ENCODE measurements at regions not wholly inside any gene's neighbourhood (a gene's known extent, or its start where the extent isn't known, plus 50 kb on each side); places are given as distances from the start of the nearest gene placed in this dataset.

- DNase-seq (ENCODE audit: low spot score), result no peak
- TF ChIP-seq CTCF (IDR thresholded peaks at IDR 0.05), result no peak
- no peak overlapping the region for H3K4me3 ChIP-seq
- no peak overlapping the region for H3K27ac ChIP-seq
These were observed 288.3 kb upstream of the ANO3 start for GRCh38 chr11:26043665-26044064.

DNA sequence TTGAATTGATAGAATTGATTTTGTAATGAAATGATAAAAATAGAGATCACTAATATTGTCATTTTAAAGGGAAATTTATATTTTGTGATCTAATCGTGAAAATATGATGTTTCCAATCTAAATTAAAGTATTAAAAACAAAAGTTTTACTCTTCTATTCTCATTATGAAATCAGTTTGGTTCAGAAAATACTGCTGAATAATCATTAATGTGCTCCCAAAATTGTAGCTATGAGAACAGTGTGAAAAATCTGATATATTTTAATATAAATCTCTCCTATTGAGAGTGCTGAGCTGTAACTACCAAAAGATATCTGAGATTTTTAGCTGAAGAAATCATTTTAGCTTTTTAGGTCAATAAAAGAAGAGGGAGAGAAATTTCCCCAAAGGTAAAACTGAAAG is 287.5 kb upstream of the ANO3 start:
- TF ChIP-seq CTCF (IDR thresholded peaks at IDR 0.05), result no peak
- H3K27ac ChIP-seq, result no peak overlapping the region
- H3K4me3 ChIP-seq, result no peak overlapping the region
- no peak for DNase-seq (ENCODE audit: low spot score)

GRCh38 chr11:26045082-26045481 is 286.8 kb upstream of the ANO3 start:
- no peak overlapping the region for H3K27ac ChIP-seq
- TF ChIP-seq CTCF (IDR thresholded peaks at IDR 0.05), result no peak
- no peak overlapping the region for H3K4me3 ChIP-seq
- DNase-seq (ENCODE audit: low spot score), result no peak

DNA sequence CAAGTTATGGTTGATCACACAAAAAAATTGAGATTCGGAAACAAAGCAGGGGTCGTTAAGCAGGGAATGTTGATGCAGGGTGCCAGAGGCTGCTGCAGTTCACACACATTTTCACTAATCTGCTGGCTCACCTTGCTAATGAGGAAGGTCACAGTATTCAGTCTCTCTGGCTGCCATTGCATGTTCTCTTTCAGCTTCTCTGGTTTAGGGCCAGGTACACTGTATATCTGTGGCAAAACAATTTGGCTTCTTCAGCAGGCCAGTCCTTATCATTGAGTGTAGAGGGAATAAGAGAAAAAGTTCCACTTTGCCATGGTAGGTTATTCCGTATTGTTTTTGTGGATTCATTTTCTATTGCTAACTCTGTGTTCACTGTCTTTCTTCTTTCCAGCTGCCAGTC is 283.7 kb upstream of the ANO3 start:
- no peak overlapping the region for H3K4me3 ChIP-seq
- TF ChIP-seq CTCF (IDR thresholded peaks at IDR 0.05), result no peak
- H3K27ac ChIP-seq, result no peak overlapping the region
- DNase-seq (ENCODE audit: low spot score), result no peak

GRCh38 chr11:26053966-26054365 is 278.0 kb upstream of the ANO3 start:
- no peak for TF ChIP-seq CTCF (IDR thresholded peaks at IDR 0.05)
- Histone ChIP-seq H3K4me3 (no peak overlapping the region), H3K27ac (no peak overlapping the region)
- no peak for DNase-seq (ENCODE audit: low spot score)

DNA sequence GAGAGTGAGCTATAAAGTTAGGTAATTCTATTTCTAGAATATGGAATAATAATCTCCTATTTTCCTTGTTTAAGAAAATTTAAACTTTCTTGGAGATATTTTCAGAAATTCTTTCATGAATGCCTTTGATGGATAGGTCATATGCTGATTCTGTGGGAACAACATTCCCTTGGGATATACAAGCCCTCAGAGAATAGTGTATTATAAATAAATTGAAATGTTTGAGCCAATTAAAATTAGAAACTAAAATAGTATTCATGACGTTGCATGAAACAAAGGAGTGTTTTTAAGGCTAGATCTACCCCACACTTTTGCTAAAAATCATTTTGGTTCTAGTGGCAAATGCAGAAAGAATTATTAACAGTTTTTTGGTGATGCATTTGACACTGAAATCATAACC is 269.3 kb upstream of the ANO3 start:
- Histone ChIP-seq H3K27ac (no peak overlapping the region), H3K4me3 (no peak overlapping the region)
- no peak for DNase-seq (ENCODE audit: low spot score)
- no peak for TF ChIP-seq CTCF (IDR thresholded peaks at IDR 0.05)

GRCh38 chr11:26063915-26064314 is 268.0 kb upstream of the ANO3 start:
- no peak overlapping the region for H3K27ac ChIP-seq
- H3K4me3 ChIP-seq, result no peak overlapping the region
- TF ChIP-seq CTCF (IDR thresholded peaks at IDR 0.05), result no peak
- DNase-seq (ENCODE audit: low spot score), result no peak
